HT1080 (cell line): ENCODE measurements at regions not wholly inside any gene's neighbourhood (a gene's known extent, or its start where the extent isn't known, plus 50 kb on each side); places are given as distances from the start of the nearest gene placed in this dataset.
A peak's percentile ranks its signal among the peaks of the same experiment; 100 is the strongest.
"Not testable (repeated sequence)": the region's sequence is repeated elsewhere in the genome, so short reads cannot be mapped to it uniquely, and the experiment has no call there.

Experiments
- DNase-seq: peaks from one replicate; pipeline ENCODE4 v3.0.0-alpha.2; 2015; ENCODE audit warnings: low read depth

- no peak for DNase-seq
Observed at GRCh38 chr7:157467496-157468212, 130.8 kb downstream of the DNAJB6 start.

DNA sequence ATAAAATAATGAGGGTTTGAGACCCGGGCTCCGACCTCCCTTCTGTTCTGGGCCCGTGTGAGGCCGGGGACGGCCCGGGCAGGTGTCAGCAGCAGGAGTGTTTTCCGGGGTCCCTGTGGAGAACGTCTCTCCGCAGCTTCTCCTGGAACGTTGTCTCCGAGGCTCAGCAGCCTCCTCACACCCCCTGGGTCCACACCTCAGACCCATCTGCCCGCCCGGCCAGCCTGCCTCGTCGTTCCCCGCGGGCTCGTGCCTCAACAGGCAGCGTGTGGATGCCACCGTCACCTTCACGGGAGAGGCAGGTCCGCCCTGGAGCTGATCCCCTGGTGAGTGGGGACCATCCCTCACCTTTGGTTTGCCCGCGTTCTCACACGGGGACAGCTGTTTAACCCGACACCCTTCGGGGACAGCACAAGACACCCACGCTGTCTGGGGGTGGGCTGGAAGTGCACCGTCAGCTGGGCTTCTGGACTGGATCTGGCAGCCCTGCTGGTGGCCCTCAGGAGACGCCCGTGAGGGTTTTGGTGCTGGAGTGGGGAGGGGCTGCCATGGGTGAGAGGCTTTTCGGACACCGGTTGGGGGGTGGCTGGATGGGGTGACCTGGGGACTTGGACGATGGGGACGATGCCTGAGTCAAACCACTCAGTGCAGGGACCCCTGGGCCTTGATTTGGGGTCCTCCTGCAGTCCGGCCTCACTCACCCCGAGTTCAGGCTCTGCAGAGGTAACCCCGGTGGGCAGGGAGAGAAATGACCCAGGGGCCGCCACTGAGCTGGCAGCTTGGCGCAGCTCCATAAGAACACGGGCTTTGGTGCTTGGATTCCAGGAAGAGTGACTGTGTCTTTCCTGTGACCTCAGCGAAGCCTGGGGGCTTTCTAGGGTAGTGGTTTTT lies 131.7 kb downstream of the DNAJB6 start:
- DNase-seq, result peak; percentile 60

- no peak for DNase-seq
Observed at GRCh38 chr7:157469181-157470016, 132.6 kb downstream of the DNAJB6 start.

- no peak for DNase-seq
Observed at GRCh38 chr7:157470017-157470322, 133.2 kb downstream of the DNAJB6 start.

GRCh38 chr7:157470701-157471131 lies 133.9 kb downstream of the DNAJB6 start:
- no peak for DNase-seq

- DNase-seq, result no peak
Observed at GRCh38 chr7:157471259-157472125, 134.7 kb downstream of the DNAJB6 start.

DNA sequence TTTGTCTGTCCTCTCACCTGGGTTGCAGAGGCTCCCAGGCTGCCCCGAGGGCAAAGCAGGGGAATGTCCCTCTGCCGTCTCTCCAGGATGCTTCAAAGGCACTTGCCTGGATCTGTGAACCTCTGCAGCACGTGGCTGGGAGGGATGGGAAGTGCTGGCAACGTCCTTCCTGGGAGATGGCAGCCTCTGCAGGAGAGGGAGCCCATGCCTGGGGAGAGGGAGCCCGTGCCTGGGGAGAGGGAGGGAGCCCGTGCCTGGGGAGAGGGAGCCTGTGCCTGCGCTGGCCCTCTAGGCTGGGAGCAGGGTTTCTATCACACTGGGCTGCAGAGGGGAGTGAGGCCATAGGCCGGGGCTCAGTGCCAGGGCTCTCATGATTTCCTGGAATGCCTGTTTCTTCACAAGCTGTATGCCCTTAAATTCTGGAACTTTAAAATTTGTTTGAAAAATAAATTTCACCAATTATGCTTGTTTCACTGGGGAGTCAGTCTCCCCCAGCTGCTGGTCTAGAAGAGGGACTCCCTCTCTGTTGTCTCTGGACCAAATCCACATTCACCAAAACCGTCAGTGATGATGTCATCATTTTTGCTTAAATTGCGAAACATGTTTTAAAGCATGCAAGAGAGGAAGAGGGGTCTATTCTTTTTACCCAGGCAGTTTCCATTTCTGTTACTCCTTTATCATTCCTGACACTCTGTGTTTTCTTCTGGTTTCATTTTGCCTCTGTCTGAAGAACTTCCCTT lies 135.7 kb downstream of the DNAJB6 start:
- DNase-seq, result no peak

DNA sequence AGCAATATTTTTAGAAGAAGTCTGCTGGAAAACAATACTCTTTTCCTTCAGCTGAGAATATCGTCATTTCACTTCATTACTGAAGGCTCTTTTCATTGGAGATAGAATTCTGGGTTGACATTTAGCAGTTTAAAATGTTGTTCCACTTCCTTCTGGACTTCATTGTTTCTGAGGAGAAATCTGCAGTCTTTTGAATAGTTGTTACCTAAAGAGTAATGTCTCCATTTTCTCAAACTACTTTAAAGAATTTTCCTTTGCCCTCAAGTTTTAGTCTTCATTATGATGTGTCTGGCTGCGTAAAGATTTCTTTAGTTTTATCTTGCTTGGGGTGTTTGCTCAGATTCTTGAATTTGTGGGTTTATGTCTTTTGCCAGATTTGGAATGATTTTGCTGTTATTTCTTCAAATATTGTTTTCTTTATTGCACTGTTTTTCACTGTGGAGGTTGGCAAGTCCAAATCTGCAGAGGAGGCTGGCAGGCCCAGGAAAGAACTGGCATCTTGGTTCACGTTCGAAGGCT lies 136.3 kb downstream of the DNAJB6 start:
- no peak for DNase-seq

- DNase-seq, result peak; percentile 28
Observed at GRCh38 chr7:157474685-157475084, 137.9 kb downstream of the DNAJB6 start.

DNA sequence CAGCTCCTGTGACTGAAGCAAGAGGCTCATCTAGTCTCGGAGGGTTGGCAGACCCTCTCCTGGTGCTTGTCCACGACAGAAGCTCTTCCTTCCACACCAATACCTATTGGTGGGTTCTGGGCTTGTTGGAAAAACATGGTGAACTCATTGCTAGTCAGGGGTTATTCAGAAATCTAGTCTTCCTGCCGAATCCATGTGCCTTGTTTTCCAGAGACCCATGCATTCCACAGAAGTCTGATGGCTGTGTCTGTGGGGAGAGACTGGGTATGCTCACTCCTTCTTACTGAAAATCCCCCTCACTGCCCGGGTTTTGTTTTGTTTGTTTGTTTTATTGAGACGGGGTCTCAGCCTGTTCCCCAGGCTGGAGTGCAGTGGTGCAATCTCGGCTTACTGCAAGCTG lies 138.3 kb downstream of the DNAJB6 start:
- no peak for DNase-seq

DNA sequence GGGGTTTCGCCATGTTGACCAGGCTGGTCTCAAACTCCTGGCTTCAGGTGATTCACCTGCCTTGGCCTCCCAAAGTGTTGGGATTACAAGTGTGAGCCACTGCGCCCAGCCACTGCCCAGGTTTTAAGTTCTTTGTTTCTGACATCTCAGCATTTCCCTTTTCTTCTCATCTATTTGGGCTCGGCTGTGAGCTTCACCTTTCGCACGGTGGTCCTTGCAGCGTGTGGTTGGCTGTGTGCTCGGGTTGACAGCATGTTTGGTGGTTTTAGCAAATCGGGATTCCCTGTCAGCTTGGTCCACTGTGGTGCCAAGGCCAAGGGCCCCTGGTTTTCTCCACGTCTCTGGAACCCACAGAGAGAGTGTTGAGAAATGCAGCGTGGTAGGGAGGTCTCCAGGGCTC lies 138.8 kb downstream of the DNAJB6 start:
- DNase-seq, result no peak

DNA sequence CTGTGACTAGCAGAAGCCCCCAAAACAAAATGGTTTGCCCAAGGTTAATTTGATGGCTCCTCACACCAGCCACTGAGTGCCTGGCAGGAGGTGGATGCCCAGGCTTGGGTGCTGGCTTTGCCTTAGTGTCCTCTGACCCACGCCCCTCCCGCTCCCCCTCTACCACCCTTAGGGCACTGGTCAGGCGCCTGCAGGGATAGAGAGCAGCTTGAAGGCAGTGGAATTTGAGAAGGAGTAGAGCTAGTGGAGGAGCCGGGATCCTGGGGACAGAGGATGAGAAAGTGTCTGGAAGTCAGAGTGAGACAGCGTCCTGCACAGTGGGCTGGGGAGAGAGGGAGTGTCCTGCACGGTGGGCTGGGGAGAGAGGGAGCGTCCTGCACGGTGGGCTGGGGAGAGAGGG lies 139.4 kb downstream of the DNAJB6 start:
- DNase-seq, result no peak

DNA sequence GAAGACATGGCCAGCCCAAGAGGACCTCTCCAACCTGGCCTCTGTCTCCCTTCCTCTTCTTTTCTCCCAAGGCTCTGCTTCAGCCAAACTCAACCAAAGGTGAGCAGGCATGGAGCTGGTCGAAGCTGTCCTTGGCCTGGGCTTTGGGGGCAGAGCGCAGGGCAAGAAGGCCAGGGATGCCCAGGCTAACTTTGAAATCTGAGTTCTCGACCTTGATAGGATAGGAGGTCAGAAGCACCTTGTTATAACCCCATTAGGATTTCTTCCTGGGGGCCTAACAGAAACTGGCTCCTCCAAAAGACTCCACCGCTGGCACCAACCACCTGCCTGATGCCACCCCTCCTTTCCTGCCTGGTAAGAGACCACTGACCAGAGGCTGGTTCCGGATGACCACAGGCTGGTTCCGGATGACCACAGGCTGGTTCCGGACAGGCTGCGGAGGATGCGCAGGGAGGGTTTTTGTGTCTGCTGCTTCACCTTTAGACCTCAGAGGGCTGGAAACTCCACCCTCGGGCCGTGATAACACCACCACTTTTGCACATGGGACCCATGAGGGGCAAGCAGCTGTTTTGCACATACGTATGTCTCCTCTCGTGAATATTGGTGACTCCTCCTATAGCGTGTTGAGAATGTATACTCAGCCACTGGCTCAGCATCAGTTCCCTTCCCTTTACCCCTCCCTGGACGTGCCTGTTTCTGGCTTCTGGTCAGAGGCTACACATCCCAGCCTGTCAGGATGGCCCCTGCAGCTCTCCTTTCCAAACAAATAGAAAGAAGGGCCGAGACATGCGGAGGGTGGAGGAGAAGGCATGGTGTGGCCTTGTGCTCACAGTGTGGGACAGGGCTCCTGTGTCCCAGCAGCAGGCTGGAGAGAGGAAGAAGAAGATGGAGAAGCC lies 140.1 kb downstream of the DNAJB6 start:
- DNase-seq, result no peak

- no peak for DNase-seq
Observed at GRCh38 chr7:157477550-157478212, 140.9 kb downstream of the DNAJB6 start.

- not testable (repeated sequence) for DNase-seq
Observed at GRCh38 chr7:157478611-157479010, 141.8 kb downstream of the DNAJB6 start.

GRCh38 chr7:157479326-157479725 lies 142.5 kb downstream of the DNAJB6 start:
- no peak for DNase-seq

GRCh38 chr7:157480371-157481050 lies 143.7 kb downstream of the DNAJB6 start:
- DNase-seq, result no peak

DNA sequence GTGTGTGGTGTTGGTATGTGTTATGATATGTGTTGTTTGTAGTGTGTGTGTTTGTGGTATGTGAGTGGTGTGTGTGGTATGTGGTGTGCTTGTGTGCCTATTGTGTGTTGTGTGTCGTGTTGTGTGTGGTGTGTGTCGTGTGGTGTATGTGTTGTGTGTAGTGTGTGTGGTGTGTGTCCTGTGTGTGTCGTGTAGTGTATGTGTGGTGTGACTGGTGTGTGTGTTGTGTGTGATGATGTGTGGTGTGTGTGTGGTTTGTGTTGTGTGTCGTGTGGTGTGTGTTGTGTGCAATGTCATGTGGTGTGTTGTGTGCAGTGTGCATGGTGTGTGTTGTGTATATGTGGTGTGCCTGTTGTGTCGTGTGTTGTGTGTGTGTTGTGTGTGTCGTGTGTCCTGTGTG lies 144.6 kb downstream of the DNAJB6 start:
- DNase-seq, result no peak
